Panc1 (cell line): ENCODE measurements at regions not wholly inside any gene's neighbourhood (a gene's known extent, or its start where the extent isn't known, plus 50 kb on each side); places are given as distances from the start of the nearest gene placed in this dataset.
A peak's percentile ranks its signal among the peaks of the same experiment; 100 is the strongest.

Source experiments
- ATAC-seq: fragments of 200-7000 bp; cut with Tn5 transposase; 2 replicates; pipeline ENCODE4 v1.9.1; 2020; ENCODE audit warnings: mild to moderate bottlenecking, moderate library complexity
- BruUV-seq: library from RNA; stranded (reverse); fragments of 400-500 nt; replicated peaks from 2 replicates; lab custom pipeline; 2021; lab: Mats Ljungman, UMichigan
- CTCF ChIA-PET: fragments of 300-600 bp; sonication (Branson Sonifier 250); formaldehyde crosslinking; loops from one replicate; lab custom pipeline; 2022; ENCODE audit warnings: antibody characterized with exemption; lab: Charles Lee
- POLR2A ChIA-PET: fragments of 300-600 bp; sonication (Branson Sonifier 250); formaldehyde crosslinking; loops from one replicate; lab custom pipeline; 2022; ENCODE audit warnings: antibody characterized with exemption; lab: Charles Lee
- DNase-seq: peaks from one replicate; pipeline ENCODE4 v3.0.0-alpha.2; 2010; ENCODE audit warnings: low read depth, low spot score
- H3K27ac ChIP-seq: 2 replicates; pipeline ENCODE4 v1.5.1; 2011; ENCODE audit warnings: mild to moderate bottlenecking, low read length, inconsistent platforms
- H3K27me3 ChIP-seq: fragments of 200-500 bp; sonication (Bioruptor generic); 2 replicates; pipeline ENCODE4 v1.6.0; 2014; ENCODE audit warnings: low read length, inconsistent platforms; ENCODE audit not compliant: control insufficient read depth, insufficient read depth
- H3K36me3 ChIP-seq: fragments of 200-500 bp; sonication (Bioruptor generic); 2 replicates; pipeline ENCODE4 v1.5.1; 2014; ENCODE audit warnings: inconsistent platforms, mild to moderate bottlenecking, low read length, moderate library complexity; ENCODE audit not compliant: control insufficient read depth, insufficient read depth
- H3K4me1 ChIP-seq: 2 replicates; pipeline ENCODE4 v1.5.1; 2011; ENCODE audit warnings: inconsistent platforms, mild to moderate bottlenecking, low read length, moderate library complexity; ENCODE audit not compliant: control insufficient read depth, insufficient read depth
- H3K4me3 ChIP-seq, 2 experiments: 2 replicates each; pipeline ENCODE4 v1.5.1; 2011 to 2012; ENCODE audit warnings: low read depth in 2 of 2, low read length in 2 of 2, mild to moderate bottlenecking in 2 of 2, inconsistent platforms in 1 of 2, moderate library complexity in 1 of 2
- H3K9me3 ChIP-seq: fragments of 200-500 bp; sonication (Bioruptor generic); 2 replicates; pipeline ENCODE4 v1.5.1; 2014; ENCODE audit warnings: low read depth, mild to moderate bottlenecking, inconsistent platforms, low read length, moderate library complexity; ENCODE audit not compliant: control insufficient read depth, insufficient read depth
- CTCF ChIP-seq: fragments of 450-650 bp; IDR thresholded peaks from 2 replicates; pipeline ENCODE4 v1.5.1; 2017; ENCODE audit warnings: mild to moderate bottlenecking
- POLR2AphosphoS5 ChIP-seq: IDR thresholded peaks from 2 replicates; pipeline ENCODE4 v1.6.1; 2012; ENCODE audit warnings: mild to moderate bottlenecking, low read depth, low read length, moderate library complexity
- REST ChIP-seq, 2 experiments: IDR thresholded peaks; 2 replicates each; pipeline ENCODE4 v1.6.1; 2011 to 2012; ENCODE audit warnings: low read depth in 2 of 2, control low read depth in 1 of 2, low read length in 1 of 2, mild to moderate bottlenecking in 1 of 2, moderate library complexity in 1 of 2; ENCODE audit not compliant: insufficient read depth in 1 of 2
- SIN3A ChIP-seq: IDR thresholded peaks from 2 replicates; pipeline ENCODE4 v1.6.1; 2012; ENCODE audit warnings: low read depth, mild to moderate bottlenecking, low read length, moderate library complexity, borderline replicate concordance; ENCODE audit not compliant: insufficient read depth
- TCF7L2 ChIP-seq: IDR thresholded peaks from 2 replicates; pipeline ENCODE4 v1.6.1; 2011; ENCODE audit warnings: mild to moderate bottlenecking, low read depth, low read length, inconsistent platforms
- in situ Hi-C: cut with HindIII; loops from 2 replicates; pipeline ENCODE4 v1.10.0; 2016; ENCODE audit warnings: low sequenced_read_pairs, low pct_unique_long_range_greater_than_20kb
- intact Hi-C: fragments of 100-400 bp; cut with micrococcal nuclease; formaldehyde crosslinking; loops from one replicate; pipeline ENCODE4 v1.10.0; 2022; ENCODE audit not compliant: unreplicated experiment

DNA sequence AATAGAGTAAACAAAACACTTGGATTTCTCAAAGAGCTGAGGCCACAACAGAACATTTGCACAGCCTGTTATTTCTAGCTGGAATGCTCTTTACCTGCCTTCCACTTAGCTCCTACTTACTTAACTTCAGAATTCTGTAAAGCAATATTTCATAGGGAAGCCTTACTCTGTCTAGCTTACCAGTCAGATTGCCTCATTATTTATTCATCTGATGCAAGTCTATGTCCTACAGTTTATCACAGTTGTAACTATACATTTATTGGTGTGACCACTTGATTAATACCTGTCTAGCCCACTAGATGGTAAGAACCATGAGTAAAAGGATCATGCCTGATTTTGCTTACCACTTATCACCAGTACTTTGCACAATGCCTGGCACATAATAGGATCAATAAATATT, 56.1 kb upstream of the ME3 start:
- Histone ChIP-seq H3K36me3 (no peaks in the 10 kb centered on the region), H3K9me3 (peaks cover 24% of the 10 kb centered on the region; the same call in 1 of the 2 replicates), H3K27ac (peak overlapping the region; percentile 62; the same call in 1 of the 2 replicates), H3K27me3 (no peaks in the 10 kb centered on the region), H3K4me3 (no peak overlapping the region), H3K4me1 (peaks cover 15% of the 10 kb centered on the region; the same call in 1 of the 2 replicates)
- no peak; the same call in 1 of the 2 replicates for TF ChIP-seq CTCF
- TF ChIP-seq POLR2AphosphoS5: no peak
- no peak for TF ChIP-seq REST (IDR thresholded peaks at IDR 0.05; ENCODE audit: insufficient read depth in 1 of 2, low read depth in 2 of 2, low read length in 1 of 2)
- TF ChIP-seq TCF7L2: no peak
- TF ChIP-seq SIN3A: no peak
- ChIA-PET POLR2A (no interaction called here), CTCF (no interaction called here)
- intact Hi-C loops: no loop called here
- no TSS peak for BruUV-seq
- ATAC-seq: no peak
- in situ Hi-C loops: no loop called here
- DNase-seq: no peak

- TF ChIP-seq REST (IDR thresholded peaks at IDR 0.05; ENCODE audit: insufficient read depth in 1 of 2, low read depth in 2 of 2, low read length in 1 of 2) (no peak), SIN3A (no peak), POLR2AphosphoS5 (no peak), CTCF (no peak), TCF7L2 (no peak)
- CTCF ChIA-PET: no interaction called here
- no peak for DNase-seq
- intact Hi-C loops: no loop called here
- H3K9me3 ChIP-seq: peaks cover 34% of the 10 kb centered on the region
- H3K27ac ChIP-seq: peak overlapping the region; percentile 62
- in situ Hi-C loops: no loop called here
- H3K27me3 ChIP-seq: no peaks in the 10 kb centered on the region
- ATAC-seq: peak; percentile 46; the same call in 1 of the 2 replicates
- POLR2A ChIA-PET: interaction anchor here (0.7 kb wide), 1 partner anchor 15 kb away, joined by 3 read pairs; no protein-coding TSS in a partner anchor
- no peak overlapping the region for H3K4me3 ChIP-seq
- no TSS peak for BruUV-seq
- no peaks in the 10 kb centered on the region for H3K36me3 ChIP-seq
- H3K4me1 ChIP-seq: peaks cover 15% of the 10 kb centered on the region; the same call in 1 of the 2 replicates
These were observed 54.5 kb upstream of the ME3 start for GRCh38 chr11:86726770-86727504.
